ENCODE measurements at regions not wholly inside any gene's neighbourhood (a gene's known extent, or its start where the extent isn't known, plus 50 kb on each side); places are given as distances from the start of the nearest gene placed in this dataset.

DNA sequence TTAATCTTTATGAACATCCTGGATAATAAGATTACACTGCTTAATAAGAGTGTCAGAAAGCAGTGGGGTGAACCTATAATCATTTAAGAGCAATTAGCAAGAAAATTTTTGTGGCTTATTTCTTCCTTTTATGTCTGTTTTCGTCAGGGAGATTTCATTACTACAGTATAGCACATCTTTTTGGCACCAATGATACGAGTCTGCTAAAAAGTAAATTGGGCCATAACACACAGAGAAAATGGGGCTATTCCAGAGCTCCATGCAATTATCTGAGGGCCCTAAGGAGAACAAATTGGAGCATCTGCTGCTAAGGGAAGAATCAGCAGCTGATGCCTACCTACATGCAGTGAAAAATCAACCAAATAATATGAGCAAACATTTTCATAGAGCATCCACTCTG, 330.3 kb upstream of the NCAM2 start:
- TF ChIP-seq CTCF (IDR thresholded peaks at IDR 0.05; ENCODE audit: low read depth, low read length) (no peak), POLR2A (IDR thresholded peaks at IDR 0.05; ENCODE audit: extremely low read depth, insufficient read length) (no peak), MYC (IDR thresholded peaks at IDR 0.05; ENCODE audit: low read depth, low read length) (no peak)
- TF ChIP-seq, protein P1, sequence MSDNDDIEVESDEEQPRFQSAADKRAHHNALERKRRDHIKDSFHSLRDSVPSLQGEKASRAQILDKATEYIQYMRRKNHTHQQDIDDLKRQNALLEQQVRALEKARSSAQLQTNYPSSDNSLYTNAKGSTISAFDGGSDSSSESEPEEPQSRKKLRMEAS (IDR thresholded peaks at IDR 0.05; ENCODE audit: low read depth, low read length): no peak
